ENCODE measurements at regions not wholly inside any gene's neighbourhood (a gene's known extent, or its start where the extent isn't known, plus 50 kb on each side); places are given as distances from the start of the nearest gene placed in this dataset.

GRCh38 chr6:120786256-120786655 is 548.0 kb downstream of the TBC1D32 start:
- ChIA-PET POLR2A (ENCODE audit: unreplicated experiment) (interaction anchor here (0.6 kb wide), 1 partner anchor 19 kb away, joined by 4 read pairs; no protein-coding TSS in a partner anchor), CTCF (no interaction called here)
- Histone ChIP-seq H4K20me1 (ENCODE audit: insufficient read depth, low read length) (no peaks in the 10 kb centered on the region), H2BK5ac (ENCODE audit: low read depth, low read length, poor library complexity, severe bottlenecking) (no peak overlapping the region), H4K5ac (ENCODE audit: low read depth, low read length) (no peak overlapping the region), H3K14ac (replicated peaks; ENCODE audit: low read depth, low read length) (no peak overlapping the region), H2BK20ac (ENCODE audit: low read depth, low read length) (no peak overlapping the region), H3K36me3 (ENCODE audit: control insufficient read depth, insufficient read depth, low read length) (no peaks in the 10 kb centered on the region), H3K4me2 (ENCODE audit: low read depth, low read length) (no peak overlapping the region), H3K9me1 (ENCODE audit: insufficient read depth, low read length) (no peaks in the 10 kb centered on the region), H2AFZ (replicated peaks; ENCODE audit: low read length, poor library complexity) (no peak overlapping the region), H3K27ac (ENCODE audit: insufficient read depth, low read length) (no peak overlapping the region), H3K79me1 (ENCODE audit: low read depth in 1 of 2, low read length in 2 of 2) (no peaks in the 10 kb centered on the region), H3K9me3 (ENCODE audit: control insufficient read depth, insufficient read depth, low read length) (peaks cover 14% of the 10 kb centered on the region; the same call in 1 of the 2 replicates), H3K4me1 (ENCODE audit: control insufficient read depth, insufficient read depth, low read length) (no peaks in the 10 kb centered on the region), H3K9ac (ENCODE audit: low read depth, low read length) (no peak overlapping the region), H2AK5ac (ENCODE audit: low read depth, low read length) (no peak overlapping the region), H3K56ac (ENCODE audit: extremely low read depth, insufficient read depth, low read length) (no peak overlapping the region), H3K23ac (ENCODE audit: low read depth, low read length) (no peak overlapping the region), H4K8ac (ENCODE audit: low read depth in 2 of 2, low read length in 2 of 2) (no peak overlapping the region), H4K91ac (ENCODE audit: insufficient read depth, low read depth, low read length) (no peak overlapping the region), H2BK120ac (ENCODE audit: low read depth, low read length) (no peak overlapping the region), H3K27me3 (ENCODE audit: control insufficient read depth, insufficient read depth, low read length) (no peaks in the 10 kb centered on the region), H3K18ac (ENCODE audit: low read depth, low read length) (no peak overlapping the region), H2AK9ac (replicated peaks; ENCODE audit: low read depth, low read length, poor library complexity) (no peak overlapping the region), H3K4me3 (ENCODE audit: insufficient read depth, low read depth, low read length) (no peak overlapping the region), H3K4ac (ENCODE audit: low read depth, low read length) (no peak overlapping the region), H2BK15ac (ENCODE audit: low read depth, low read length) (no peak overlapping the region)
- DNase-seq (no peak), ATAC-seq (ENCODE audit: low read depth) (no peak)
- TF ChIP-seq CHD1 (IDR thresholded peaks at IDR 0.05; ENCODE audit: low read depth, low read length): no peak
- TF ChIP-seq MAZ (IDR thresholded peaks at IDR 0.05; ENCODE audit: borderline replicate concordance, low read depth, low read length): no peak
- TF ChIP-seq BHLHE40 (IDR thresholded peaks at IDR 0.05; ENCODE audit: low read depth, low read length): no peak
- TF ChIP-seq NFE2L2 (IDR thresholded peaks at IDR 0.05; ENCODE audit: low read depth, low read length): no peak
- no peak for TF ChIP-seq RFX5 (IDR thresholded peaks at IDR 0.05; ENCODE audit: low read depth, low read length)
- TF ChIP-seq, protein P1, sequence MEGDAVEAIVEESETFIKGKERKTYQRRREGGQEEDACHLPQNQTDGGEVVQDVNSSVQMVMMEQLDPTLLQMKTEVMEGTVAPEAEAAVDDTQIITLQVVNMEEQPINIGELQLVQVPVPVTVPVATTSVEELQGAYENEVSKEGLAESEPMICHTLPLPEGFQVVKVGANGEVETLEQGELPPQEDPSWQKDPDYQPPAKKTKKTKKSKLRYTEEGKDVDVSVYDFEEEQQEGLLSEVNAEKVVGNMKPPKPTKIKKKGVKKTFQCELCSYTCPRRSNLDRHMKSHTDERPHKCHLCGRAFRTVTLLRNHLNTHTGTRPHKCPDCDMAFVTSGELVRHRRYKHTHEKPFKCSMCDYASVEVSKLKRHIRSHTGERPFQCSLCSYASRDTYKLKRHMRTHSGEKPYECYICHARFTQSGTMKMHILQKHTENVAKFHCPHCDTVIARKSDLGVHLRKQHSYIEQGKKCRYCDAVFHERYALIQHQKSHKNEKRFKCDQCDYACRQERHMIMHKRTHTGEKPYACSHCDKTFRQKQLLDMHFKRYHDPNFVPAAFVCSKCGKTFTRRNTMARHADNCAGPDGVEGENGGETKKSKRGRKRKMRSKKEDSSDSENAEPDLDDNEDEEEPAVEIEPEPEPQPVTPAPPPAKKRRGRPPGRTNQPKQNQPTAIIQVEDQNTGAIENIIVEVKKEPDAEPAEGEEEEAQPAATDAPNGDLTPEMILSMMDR (conservative IDR thresholded peaks at IDR 0.05; ENCODE audit: low read depth, low read length): no peak
- no peak for TF ChIP-seq POLR2A (IDR thresholded peaks at IDR 0.05; ENCODE audit: low read depth, low read length)
- no peak for TF ChIP-seq FOS (IDR thresholded peaks at IDR 0.05; ENCODE audit: low read depth, low read length)
- no peak for TF ChIP-seq RAD21 (IDR thresholded peaks at IDR 0.05; ENCODE audit: low read length)
- TF ChIP-seq MAFK (IDR thresholded peaks at IDR 0.05; ENCODE audit: low read depth, low read length): no peak
- no peak for TF ChIP-seq CEBPB (IDR thresholded peaks at IDR 0.05; ENCODE audit: low read depth, low read length)
- TF ChIP-seq MXI1 (IDR thresholded peaks at IDR 0.05; ENCODE audit: borderline replicate concordance, low read depth, low read length): no peak
- no peak for TF ChIP-seq RCOR1 (IDR thresholded peaks at IDR 0.05; ENCODE audit: insufficient replicate concordance, low read length)
- TF ChIP-seq, protein P2, sequence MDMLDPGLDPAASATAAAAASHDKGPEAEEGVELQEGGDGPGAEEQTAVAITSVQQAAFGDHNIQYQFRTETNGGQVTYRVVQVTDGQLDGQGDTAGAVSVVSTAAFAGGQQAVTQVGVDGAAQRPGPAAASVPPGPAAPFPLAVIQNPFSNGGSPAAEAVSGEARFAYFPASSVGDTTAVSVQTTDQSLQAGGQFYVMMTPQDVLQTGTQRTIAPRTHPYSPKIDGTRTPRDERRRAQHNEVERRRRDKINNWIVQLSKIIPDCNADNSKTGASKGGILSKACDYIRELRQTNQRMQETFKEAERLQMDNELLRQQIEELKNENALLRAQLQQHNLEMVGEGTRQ (IDR thresholded peaks at IDR 0.05; ENCODE audit: low read depth, low read length): no peak
- TF ChIP-seq, protein P3, sequence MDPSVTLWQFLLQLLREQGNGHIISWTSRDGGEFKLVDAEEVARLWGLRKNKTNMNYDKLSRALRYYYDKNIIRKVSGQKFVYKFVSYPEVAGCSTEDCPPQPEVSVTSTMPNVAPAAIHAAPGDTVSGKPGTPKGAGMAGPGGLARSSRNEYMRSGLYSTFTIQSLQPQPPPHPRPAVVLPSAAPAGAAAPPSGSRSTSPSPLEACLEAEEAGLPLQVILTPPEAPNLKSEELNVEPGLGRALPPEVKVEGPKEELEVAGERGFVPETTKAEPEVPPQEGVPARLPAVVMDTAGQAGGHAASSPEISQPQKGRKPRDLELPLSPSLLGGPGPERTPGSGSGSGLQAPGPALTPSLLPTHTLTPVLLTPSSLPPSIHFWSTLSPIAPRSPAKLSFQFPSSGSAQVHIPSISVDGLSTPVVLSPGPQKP (IDR thresholded peaks at IDR 0.05; ENCODE audit: borderline replicate concordance, low read depth, low read length): no peak
- TF ChIP-seq SMC3 (IDR thresholded peaks at IDR 0.05; ENCODE audit: low read depth, low read length): no peak
- BruUV-seq (replicated peaks): no TSS peak
- intact Hi-C loops (cut with micrococcal nuclease): no loop called here
- WGBS, 2 experiments (ENCODE audit: extremely low coverage in 2 of 2, insufficient read length in 1 of 2): 60% methylated on average over 2 of the region's 8 CpGs; no CpG with 5 or more reads in 1 of the 2 experiments
- dilution Hi-C loops (cut with HindIII; ENCODE audit: low sequenced_read_pairs, unreplicated experiment): no loop called here
- in situ Hi-C loops (cut with MboI; ENCODE audit: low sequenced_read_pairs): no loop called here

Measured in IMR-90 (cell line).